ENCODE measurements at regions not wholly inside any gene's neighbourhood (a gene's known extent, or its start where the extent isn't known, plus 50 kb on each side); places are given as distances from the start of the nearest gene placed in this dataset.

DNA sequence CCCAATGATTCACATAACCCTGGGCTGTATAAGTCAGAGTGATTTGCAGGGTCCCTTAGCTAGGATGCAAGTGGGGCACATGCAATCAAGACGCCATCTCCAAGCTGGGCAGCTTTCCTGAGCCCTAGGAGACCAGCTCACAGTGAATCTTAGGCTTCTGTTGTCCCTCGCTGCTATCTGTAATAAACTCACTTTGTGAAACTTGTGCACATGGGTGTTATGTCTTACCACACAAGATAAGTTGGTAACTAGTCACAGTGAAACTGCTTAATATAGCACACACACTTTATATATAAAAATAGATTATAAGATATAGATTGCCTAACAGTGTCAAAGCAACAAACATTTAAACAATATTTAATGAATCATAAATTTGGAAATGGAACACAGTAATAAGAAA is 658.5 kb downstream of the SLCO4C1 start:
- no peak for TF ChIP-seq NRF1 (IDR thresholded peaks at IDR 0.05; ENCODE audit: low read depth, low read length)
- TF ChIP-seq, protein P1, sequence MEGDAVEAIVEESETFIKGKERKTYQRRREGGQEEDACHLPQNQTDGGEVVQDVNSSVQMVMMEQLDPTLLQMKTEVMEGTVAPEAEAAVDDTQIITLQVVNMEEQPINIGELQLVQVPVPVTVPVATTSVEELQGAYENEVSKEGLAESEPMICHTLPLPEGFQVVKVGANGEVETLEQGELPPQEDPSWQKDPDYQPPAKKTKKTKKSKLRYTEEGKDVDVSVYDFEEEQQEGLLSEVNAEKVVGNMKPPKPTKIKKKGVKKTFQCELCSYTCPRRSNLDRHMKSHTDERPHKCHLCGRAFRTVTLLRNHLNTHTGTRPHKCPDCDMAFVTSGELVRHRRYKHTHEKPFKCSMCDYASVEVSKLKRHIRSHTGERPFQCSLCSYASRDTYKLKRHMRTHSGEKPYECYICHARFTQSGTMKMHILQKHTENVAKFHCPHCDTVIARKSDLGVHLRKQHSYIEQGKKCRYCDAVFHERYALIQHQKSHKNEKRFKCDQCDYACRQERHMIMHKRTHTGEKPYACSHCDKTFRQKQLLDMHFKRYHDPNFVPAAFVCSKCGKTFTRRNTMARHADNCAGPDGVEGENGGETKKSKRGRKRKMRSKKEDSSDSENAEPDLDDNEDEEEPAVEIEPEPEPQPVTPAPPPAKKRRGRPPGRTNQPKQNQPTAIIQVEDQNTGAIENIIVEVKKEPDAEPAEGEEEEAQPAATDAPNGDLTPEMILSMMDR (IDR thresholded peaks at IDR 0.05; ENCODE audit: control extremely low read depth in 1 of 3, insufficient read depth in 1 of 3, low read depth in 1 of 3, low read length in 3 of 3) = no peak
- TF ChIP-seq HDAC6 (IDR thresholded peaks at IDR 0.05; ENCODE audit: low read depth, low read length) = no peak
- TF ChIP-seq, protein P2, sequence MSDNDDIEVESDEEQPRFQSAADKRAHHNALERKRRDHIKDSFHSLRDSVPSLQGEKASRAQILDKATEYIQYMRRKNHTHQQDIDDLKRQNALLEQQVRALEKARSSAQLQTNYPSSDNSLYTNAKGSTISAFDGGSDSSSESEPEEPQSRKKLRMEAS (IDR thresholded peaks at IDR 0.05) = no peak

All from H1 (cell line).